Activated CD4-positive, alpha-beta T cell treated with anti-CD3 and anti-CD28 coated beads, Interleukin-2, amount 10 ng/mL, durations not matched to agents 7 days and 5 days (primary cell): ENCODE measurements at regions not wholly inside any gene's neighbourhood (a gene's known extent, or its start where the extent isn't known, plus 50 kb on each side); places are given as distances from the start of the nearest gene placed in this dataset.

Experiments used
- CTCF ChIA-PET: fragments of 350-600 bp; sonication (Branson Sonifier 250); formaldehyde crosslinking; loops from one replicate; lab custom pipeline; 2021; ENCODE audit warnings: antibody characterized with exemption; lab: Charles Lee
- POLR2A ChIA-PET: fragments of 350-600 bp; sonication (Branson Sonifier 250); formaldehyde crosslinking; loops from one replicate; lab custom pipeline; 2021; ENCODE audit warnings: antibody characterized with exemption; lab: Charles Lee
- DNase-seq: peaks from one replicate; pipeline ENCODE4 v3.0.0-alpha.2; 2020
- H3K27ac Mint-ChIP-seq: one replicate; pipeline ENCODE4 v1.8.0; 2021; ENCODE audit warnings: mild to moderate bottlenecking, moderate library complexity, mixed read lengths
- H3K27me3 Mint-ChIP-seq: one replicate; pipeline ENCODE4 v1.8.0; 2021; ENCODE audit warnings: mixed read lengths
- H3K36me3 Mint-ChIP-seq: one replicate; pipeline ENCODE4 v1.8.0; 2021; ENCODE audit warnings: low read depth, mixed read lengths
- H3K4me1 Mint-ChIP-seq: one replicate; pipeline ENCODE4 v1.8.0; 2021; ENCODE audit warnings: mixed read lengths
- H3K4me3 Mint-ChIP-seq: one replicate; pipeline ENCODE4 v1.8.0; 2021; ENCODE audit warnings: mild to moderate bottlenecking, moderate library complexity, mixed read lengths
- H3K9me3 Mint-ChIP-seq: one replicate; pipeline ENCODE4 v1.8.0; 2021; ENCODE audit warnings: mixed read lengths

- no peaks in the 10 kb centered on the region for H3K4me1 Mint-ChIP-seq
- POLR2A ChIA-PET = no interaction called here
- no peak overlapping the region for H3K4me3 Mint-ChIP-seq
- no peak overlapping the region for H3K27ac Mint-ChIP-seq
- no peaks in the 10 kb centered on the region for H3K36me3 Mint-ChIP-seq
- no peak for DNase-seq
- no peaks in the 10 kb centered on the region for H3K27me3 Mint-ChIP-seq
- CTCF ChIA-PET = no interaction called here
- H3K9me3 Mint-ChIP-seq = peaks cover 6% of the 10 kb centered on the region
These were observed 209.6 kb upstream of the DDI1 start for GRCh38 chr11:103826856-103827255.

- H3K9me3 Mint-ChIP-seq = peaks cover 12% of the 10 kb centered on the region
- H3K4me3 Mint-ChIP-seq = no peak overlapping the region
- POLR2A ChIA-PET = no interaction called here
- H3K27me3 Mint-ChIP-seq = no peaks in the 10 kb centered on the region
- H3K27ac Mint-ChIP-seq = no peak overlapping the region
- CTCF ChIA-PET = no interaction called here
- H3K36me3 Mint-ChIP-seq = no peaks in the 10 kb centered on the region
- DNase-seq = no peak
- no peaks in the 10 kb centered on the region for H3K4me1 Mint-ChIP-seq
These were observed 206.8 kb upstream of the DDI1 start for GRCh38 chr11:103829596-103829995.

GRCh38 chr11:103830205-103830604 is 206.2 kb upstream of the DDI1 start:
- DNase-seq = no peak
- H3K9me3 Mint-ChIP-seq = peaks cover 12% of the 10 kb centered on the region
- H3K27ac Mint-ChIP-seq = no peak overlapping the region
- H3K27me3 Mint-ChIP-seq = no peaks in the 10 kb centered on the region
- no peak overlapping the region for H3K4me3 Mint-ChIP-seq
- H3K4me1 Mint-ChIP-seq = no peaks in the 10 kb centered on the region
- no peaks in the 10 kb centered on the region for H3K36me3 Mint-ChIP-seq
- CTCF ChIA-PET = no interaction called here
- POLR2A ChIA-PET = no interaction called here

- no peak overlapping the region for H3K27ac Mint-ChIP-seq
- DNase-seq = no peak
- no peaks in the 10 kb centered on the region for H3K4me1 Mint-ChIP-seq
- no peaks in the 10 kb centered on the region for H3K36me3 Mint-ChIP-seq
- H3K4me3 Mint-ChIP-seq = no peak overlapping the region
- ChIA-PET POLR2A (no interaction called here), CTCF (no interaction called here)
- H3K27me3 Mint-ChIP-seq = no peaks in the 10 kb centered on the region
- peaks cover 12% of the 10 kb centered on the region for H3K9me3 Mint-ChIP-seq
These were observed 203.7 kb upstream of the DDI1 start for GRCh38 chr11:103832762-103833161.

- ChIA-PET CTCF (no interaction called here), POLR2A (no interaction called here)
- Mint-ChIP-seq H3K27ac (no peak overlapping the region), H3K27me3 (no peaks in the 10 kb centered on the region), H3K4me3 (no peak overlapping the region), H3K36me3 (no peaks in the 10 kb centered on the region), H3K9me3 (no peaks in the 10 kb centered on the region), H3K4me1 (no peaks in the 10 kb centered on the region)
- no peak for DNase-seq
These were observed 194.2 kb upstream of the DDI1 start for GRCh38 chr11:103842191-103842590.

- no peaks in the 10 kb centered on the region for H3K4me1 Mint-ChIP-seq
- no peak overlapping the region for H3K4me3 Mint-ChIP-seq
- CTCF ChIA-PET = no interaction called here
- no peaks in the 10 kb centered on the region for H3K9me3 Mint-ChIP-seq
- no peak overlapping the region for H3K27ac Mint-ChIP-seq
- H3K27me3 Mint-ChIP-seq = no peaks in the 10 kb centered on the region
- POLR2A ChIA-PET = no interaction called here
- no peaks in the 10 kb centered on the region for H3K36me3 Mint-ChIP-seq
- no peak for DNase-seq
These were observed 193.6 kb upstream of the DDI1 start for GRCh38 chr11:103842795-103843194.

GRCh38 chr11:103844327-103845215 is 191.9 kb upstream of the DDI1 start:
- DNase-seq = no peak
- POLR2A ChIA-PET = no interaction called here
- CTCF ChIA-PET = no interaction called here
- Mint-ChIP-seq H3K36me3 (no peaks in the 10 kb centered on the region), H3K9me3 (no peaks in the 10 kb centered on the region), H3K27me3 (no peaks in the 10 kb centered on the region), H3K27ac (no peak overlapping the region), H3K4me1 (no peaks in the 10 kb centered on the region), H3K4me3 (no peak overlapping the region)

GRCh38 chr11:103845331-103845730 is 191.1 kb upstream of the DDI1 start:
- no peak overlapping the region for H3K27ac Mint-ChIP-seq
- no peaks in the 10 kb centered on the region for H3K27me3 Mint-ChIP-seq
- no peaks in the 10 kb centered on the region for H3K36me3 Mint-ChIP-seq
- H3K4me1 Mint-ChIP-seq = no peaks in the 10 kb centered on the region
- DNase-seq = no peak
- POLR2A ChIA-PET = no interaction called here
- no peaks in the 10 kb centered on the region for H3K9me3 Mint-ChIP-seq
- H3K4me3 Mint-ChIP-seq = no peak overlapping the region
- CTCF ChIA-PET = no interaction called here

GRCh38 chr11:103848686-103849085 is 187.8 kb upstream of the DDI1 start:
- no peak overlapping the region for H3K4me3 Mint-ChIP-seq
- H3K36me3 Mint-ChIP-seq = no peaks in the 10 kb centered on the region
- POLR2A ChIA-PET = no interaction called here
- no peaks in the 10 kb centered on the region for H3K27me3 Mint-ChIP-seq
- no peaks in the 10 kb centered on the region for H3K9me3 Mint-ChIP-seq
- H3K27ac Mint-ChIP-seq = no peak overlapping the region
- H3K4me1 Mint-ChIP-seq = no peaks in the 10 kb centered on the region
- CTCF ChIA-PET = no interaction called here
- no peak for DNase-seq

- H3K27me3 Mint-ChIP-seq = no peaks in the 10 kb centered on the region
- ChIA-PET POLR2A (no interaction called here), CTCF (no interaction called here)
These were observed 187.1 kb upstream of the DDI1 start for GRCh38 chr11:103849366-103849765.

GRCh38 chr11:103850419-103851165 is 185.8 kb upstream of the DDI1 start:
- DNase-seq = no peak
- Mint-ChIP-seq H3K4me3 (no peak overlapping the region), H3K36me3 (no peaks in the 10 kb centered on the region), H3K27me3 (no peaks in the 10 kb centered on the region), H3K4me1 (no peaks in the 10 kb centered on the region), H3K27ac (no peak overlapping the region), H3K9me3 (no peaks in the 10 kb centered on the region)
- ChIA-PET POLR2A (no interaction called here), CTCF (no interaction called here)

More at GRCh38 chr11:103849366-103849765, 187.1 kb upstream of the DDI1 start:
- H3K4me3 Mint-ChIP-seq = no peak overlapping the region
- DNase-seq = no peak
- H3K4me1 Mint-ChIP-seq = no peaks in the 10 kb centered on the region
- no peaks in the 10 kb centered on the region for H3K36me3 Mint-ChIP-seq
- H3K9me3 Mint-ChIP-seq = no peaks in the 10 kb centered on the region
- no peak overlapping the region for H3K27ac Mint-ChIP-seq

- H3K4me1 Mint-ChIP-seq = no peaks in the 10 kb centered on the region
- no peaks in the 10 kb centered on the region for H3K27me3 Mint-ChIP-seq
- ChIA-PET CTCF (no interaction called here), POLR2A (no interaction called here)
- H3K27ac Mint-ChIP-seq = no peak overlapping the region
- H3K36me3 Mint-ChIP-seq = no peaks in the 10 kb centered on the region
- no peaks in the 10 kb centered on the region for H3K9me3 Mint-ChIP-seq
- DNase-seq = no peak
- no peak overlapping the region for H3K4me3 Mint-ChIP-seq
These were observed 185.2 kb upstream of the DDI1 start for GRCh38 chr11:103851166-103851651.
